ENCODE measurements at regions not wholly inside any gene's neighbourhood (a gene's known extent, or its start where the extent isn't known, plus 50 kb on each side); places are given as distances from the start of the nearest gene placed in this dataset.

GRCh38 chr22:46061124-46061500 is 84.2 kb upstream of the WNT7B start:
- H3K9me3 ChIP-seq (ENCODE audit: insufficient read depth, low read depth, low read length), result no peaks in the 10 kb centered on the region
- no peak overlapping the region for H2AFZ ChIP-seq (ENCODE audit: low read length)
- H3K4me3 ChIP-seq (ENCODE audit: low read length, poor library complexity, severe bottlenecking), result peak overlapping the region; percentile 84
- H3F3A ChIP-seq (ENCODE audit: low read depth), result no peaks in the 10 kb centered on the region
- no peaks in the 10 kb centered on the region for H3K27me3 ChIP-seq (ENCODE audit: insufficient read depth, low read length, poor library complexity, severe bottlenecking)
- peak overlapping the region; percentile 81 for H3K4me2 ChIP-seq (ENCODE audit: low read depth, low read length, poor library complexity, severe bottlenecking)
- no peaks in the 10 kb centered on the region for H4K20me1 ChIP-seq (ENCODE audit: insufficient read depth, low read length, poor library complexity, severe bottlenecking)
- peak overlapping the region; percentile 98 for H3K9ac ChIP-seq (ENCODE audit: low read depth, low read length, poor library complexity, severe bottlenecking)
- H3K36me3 ChIP-seq (ENCODE audit: insufficient read depth, low read length), result no peaks in the 10 kb centered on the region
- no peak for TF ChIP-seq EZH2phosphoT487 (IDR thresholded peaks at IDR 0.05; ENCODE audit: borderline replicate concordance)
- TF ChIP-seq CTCF (conservative IDR thresholded peaks at IDR 0.05; ENCODE audit: low read length), result no peak
- H3K9me2 ChIP-seq (replicated peaks; ENCODE audit: low read depth, low read length), result no peaks in the 10 kb centered on the region
- H3K4me1 ChIP-seq (ENCODE audit: insufficient read depth, low read length, poor library complexity, severe bottlenecking), result peaks cover 77% of the 10 kb centered on the region
- peaks cover 99% of the 10 kb centered on the region for H3K79me2 ChIP-seq (ENCODE audit: insufficient read depth, low read length)

- Histone ChIP-seq H3K4me3 (ENCODE audit: low read length, poor library complexity, severe bottlenecking) (peak overlapping the region; percentile 84), H3K9me3 (ENCODE audit: insufficient read depth, low read depth, low read length) (no peaks in the 10 kb centered on the region), H3K4me2 (ENCODE audit: low read depth, low read length, poor library complexity, severe bottlenecking) (peak overlapping the region; percentile 81), H3K4me1 (ENCODE audit: insufficient read depth, low read length, poor library complexity, severe bottlenecking) (peaks cover 78% of the 10 kb centered on the region), H2AFZ (ENCODE audit: low read length) (no peak overlapping the region), H4K20me1 (ENCODE audit: insufficient read depth, low read length, poor library complexity, severe bottlenecking) (no peaks in the 10 kb centered on the region), H3K36me3 (ENCODE audit: insufficient read depth, low read length) (no peaks in the 10 kb centered on the region), H3K27me3 (ENCODE audit: insufficient read depth, low read length, poor library complexity, severe bottlenecking) (no peaks in the 10 kb centered on the region), H3K79me2 (ENCODE audit: insufficient read depth, low read length) (peaks cover 99% of the 10 kb centered on the region), H3K9me2 (replicated peaks; ENCODE audit: low read depth, low read length) (no peaks in the 10 kb centered on the region), H3F3A (ENCODE audit: low read depth) (no peaks in the 10 kb centered on the region), H3K9ac (ENCODE audit: low read depth, low read length, poor library complexity, severe bottlenecking) (peak overlapping the region; percentile 98)
- no peak for TF ChIP-seq CTCF (conservative IDR thresholded peaks at IDR 0.05; ENCODE audit: low read length)
- TF ChIP-seq EZH2phosphoT487 (IDR thresholded peaks at IDR 0.05; ENCODE audit: borderline replicate concordance), result no peak
Measured at GRCh38 chr22:46061501-46062231, 84.7 kb upstream of the WNT7B start.

GRCh38 chr22:46062232-46062615 is 85.3 kb upstream of the WNT7B start:
- Histone ChIP-seq H3K79me2 (ENCODE audit: insufficient read depth, low read length) (peaks cover 99% of the 10 kb centered on the region), H3K9me3 (ENCODE audit: insufficient read depth, low read depth, low read length) (no peaks in the 10 kb centered on the region), H3K9ac (ENCODE audit: low read depth, low read length, poor library complexity, severe bottlenecking) (peak overlapping the region; percentile 98), H3F3A (ENCODE audit: low read depth) (no peaks in the 10 kb centered on the region), H3K4me2 (ENCODE audit: low read depth, low read length, poor library complexity, severe bottlenecking) (peak overlapping the region; percentile 81), H3K27me3 (ENCODE audit: insufficient read depth, low read length, poor library complexity, severe bottlenecking) (no peaks in the 10 kb centered on the region), H4K20me1 (ENCODE audit: insufficient read depth, low read length, poor library complexity, severe bottlenecking) (no peaks in the 10 kb centered on the region), H3K4me3 (ENCODE audit: low read length, poor library complexity, severe bottlenecking) (peak overlapping the region; percentile 84), H3K4me1 (ENCODE audit: insufficient read depth, low read length, poor library complexity, severe bottlenecking) (peaks cover 78% of the 10 kb centered on the region), H2AFZ (ENCODE audit: low read length) (no peak overlapping the region), H3K36me3 (ENCODE audit: insufficient read depth, low read length) (no peaks in the 10 kb centered on the region), H3K9me2 (replicated peaks; ENCODE audit: low read depth, low read length) (no peaks in the 10 kb centered on the region)
- TF ChIP-seq EZH2phosphoT487 (IDR thresholded peaks at IDR 0.05; ENCODE audit: borderline replicate concordance) (no peak), CTCF (conservative IDR thresholded peaks at IDR 0.05; ENCODE audit: low read length) (no peak)
